NB4 (cell line): ENCODE measurements at regions not wholly inside any gene's neighbourhood (a gene's known extent, or its start where the extent isn't known, plus 50 kb on each side); places are given as distances from the start of the nearest gene placed in this dataset.
"Not testable (repeated sequence)": the region's sequence is repeated elsewhere in the genome, so short reads cannot be mapped to it uniquely, and the experiment has no call there.

Experiments used
- DNase-seq: peaks from one replicate; pipeline ENCODE4 v3.0.0; 2010; ENCODE audit warnings: low read depth
- H3K4me3 ChIP-seq: one replicate; pipeline ENCODE4 v1.5.1; 2011; ENCODE audit warnings: mild to moderate bottlenecking, low read depth, low read length, moderate library complexity
- MYC ChIP-seq: IDR thresholded peaks from 2 replicates; pipeline ENCODE4 v1.6.1; 2011; ENCODE audit warnings: low read depth, low read length
- POLR2A ChIP-seq: IDR thresholded peaks from 2 replicates; pipeline ENCODE4 v1.6.1; 2011; ENCODE audit warnings: mild to moderate bottlenecking; ENCODE audit not compliant: insufficient read length; ENCODE audit errors: extremely low read depth
- TF ChIP-seq, protein P1 (sequence below): IDR thresholded peaks from one replicate; pipeline ENCODE4 v1.5.1; 2012; ENCODE audit warnings: low read depth, low read length
- TF ChIP-seq, protein P2 (sequence below): IDR thresholded peaks from 2 replicates; pipeline ENCODE4 v1.6.1; 2011; ENCODE audit warnings: low read depth, low read length

DNA sequence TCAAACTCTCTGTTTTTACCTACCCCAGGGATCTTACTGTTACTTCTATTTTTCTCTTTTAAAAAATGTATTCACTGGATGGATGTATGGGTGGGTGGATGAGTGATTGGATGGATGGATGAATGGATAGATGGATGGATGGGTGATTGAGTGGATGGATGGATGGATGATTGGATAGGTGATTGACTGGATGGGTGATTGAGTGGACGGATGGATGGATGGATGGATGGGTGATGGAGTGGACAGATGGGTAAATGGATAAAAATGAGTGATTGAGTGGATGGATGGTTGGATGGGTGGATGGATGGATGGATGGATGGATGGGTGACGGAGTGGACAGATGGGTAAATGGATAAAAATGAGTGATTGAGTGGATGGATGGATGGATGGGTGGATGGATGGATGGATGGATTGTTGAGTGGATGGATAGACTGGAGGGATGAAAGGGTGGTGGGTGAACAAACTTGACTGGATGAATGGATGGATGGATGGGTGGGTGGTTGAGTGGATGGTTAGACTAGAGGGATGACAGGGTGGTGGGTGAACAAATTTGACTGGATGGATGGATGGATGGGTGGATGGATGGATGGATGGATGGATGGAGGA, 118.0 kb upstream of the ZBTB40 start:
- DNase-seq = no peak
- H3K4me3 ChIP-seq = no peak overlapping the region
- TF ChIP-seq MYC (no peak), POLR2A (no peak)
- TF ChIP-seq, protein P1, sequence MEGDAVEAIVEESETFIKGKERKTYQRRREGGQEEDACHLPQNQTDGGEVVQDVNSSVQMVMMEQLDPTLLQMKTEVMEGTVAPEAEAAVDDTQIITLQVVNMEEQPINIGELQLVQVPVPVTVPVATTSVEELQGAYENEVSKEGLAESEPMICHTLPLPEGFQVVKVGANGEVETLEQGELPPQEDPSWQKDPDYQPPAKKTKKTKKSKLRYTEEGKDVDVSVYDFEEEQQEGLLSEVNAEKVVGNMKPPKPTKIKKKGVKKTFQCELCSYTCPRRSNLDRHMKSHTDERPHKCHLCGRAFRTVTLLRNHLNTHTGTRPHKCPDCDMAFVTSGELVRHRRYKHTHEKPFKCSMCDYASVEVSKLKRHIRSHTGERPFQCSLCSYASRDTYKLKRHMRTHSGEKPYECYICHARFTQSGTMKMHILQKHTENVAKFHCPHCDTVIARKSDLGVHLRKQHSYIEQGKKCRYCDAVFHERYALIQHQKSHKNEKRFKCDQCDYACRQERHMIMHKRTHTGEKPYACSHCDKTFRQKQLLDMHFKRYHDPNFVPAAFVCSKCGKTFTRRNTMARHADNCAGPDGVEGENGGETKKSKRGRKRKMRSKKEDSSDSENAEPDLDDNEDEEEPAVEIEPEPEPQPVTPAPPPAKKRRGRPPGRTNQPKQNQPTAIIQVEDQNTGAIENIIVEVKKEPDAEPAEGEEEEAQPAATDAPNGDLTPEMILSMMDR = no peak
- TF ChIP-seq, protein P2, sequence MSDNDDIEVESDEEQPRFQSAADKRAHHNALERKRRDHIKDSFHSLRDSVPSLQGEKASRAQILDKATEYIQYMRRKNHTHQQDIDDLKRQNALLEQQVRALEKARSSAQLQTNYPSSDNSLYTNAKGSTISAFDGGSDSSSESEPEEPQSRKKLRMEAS = no peak

DNA sequence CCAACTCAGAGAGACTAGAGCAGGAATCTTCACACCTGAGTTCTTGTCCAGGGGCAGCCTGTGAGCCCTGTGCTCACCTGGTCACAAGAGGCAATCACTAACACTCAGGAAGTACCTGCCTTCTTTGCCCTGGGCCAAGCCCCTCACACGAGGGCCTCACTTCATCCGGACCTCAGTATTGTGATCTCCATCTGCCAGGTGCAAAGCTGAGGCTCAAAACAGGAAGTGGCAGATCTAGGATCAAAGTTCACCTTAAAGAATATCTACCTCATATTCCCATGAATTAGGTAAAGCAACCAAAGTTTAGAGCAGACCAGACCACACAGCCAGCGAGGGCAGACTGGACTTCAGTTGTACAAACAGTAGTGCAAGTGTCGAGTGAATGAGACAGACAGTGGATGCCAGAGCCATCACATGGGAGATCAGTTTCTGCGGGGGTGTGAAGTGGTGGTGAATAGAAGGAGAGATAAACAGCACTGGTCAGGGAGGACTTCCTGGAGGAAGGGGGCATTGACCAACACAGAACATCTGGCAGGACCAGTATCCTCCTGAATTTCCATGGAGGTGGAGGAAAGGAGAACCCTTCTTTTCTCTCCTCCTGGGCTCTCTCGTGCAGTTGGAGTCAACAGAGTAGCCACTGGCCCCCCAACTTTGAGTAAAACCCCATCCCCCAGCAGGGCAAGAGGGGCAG, 116.6 kb upstream of the ZBTB40 start:
- TF ChIP-seq, protein P2 = no peak
- TF ChIP-seq POLR2A = no peak
- TF ChIP-seq MYC = no peak
- TF ChIP-seq, protein P1 = no peak
- no peak for DNase-seq
- no peak overlapping the region for H3K4me3 ChIP-seq

DNA sequence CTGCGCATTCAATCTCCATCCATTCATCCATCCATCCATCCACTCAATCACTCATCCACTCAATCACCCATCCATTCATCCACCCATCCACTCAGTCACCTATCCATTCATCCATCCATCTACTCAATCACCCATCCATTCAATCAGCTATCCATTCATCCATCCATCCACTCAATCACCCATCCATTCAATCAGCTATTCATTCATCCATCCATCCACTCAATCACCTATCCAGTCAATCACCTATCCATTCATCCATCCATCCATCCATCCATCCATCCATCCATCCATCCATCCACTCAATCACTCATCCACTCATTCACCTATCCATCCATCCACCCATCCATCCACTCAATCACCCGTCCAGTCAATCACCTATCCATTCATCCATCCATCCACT, 115.4 kb upstream of the ZBTB40 start:
- H3K4me3 ChIP-seq, DNase-seq: not testable (repeated sequence)

DNA sequence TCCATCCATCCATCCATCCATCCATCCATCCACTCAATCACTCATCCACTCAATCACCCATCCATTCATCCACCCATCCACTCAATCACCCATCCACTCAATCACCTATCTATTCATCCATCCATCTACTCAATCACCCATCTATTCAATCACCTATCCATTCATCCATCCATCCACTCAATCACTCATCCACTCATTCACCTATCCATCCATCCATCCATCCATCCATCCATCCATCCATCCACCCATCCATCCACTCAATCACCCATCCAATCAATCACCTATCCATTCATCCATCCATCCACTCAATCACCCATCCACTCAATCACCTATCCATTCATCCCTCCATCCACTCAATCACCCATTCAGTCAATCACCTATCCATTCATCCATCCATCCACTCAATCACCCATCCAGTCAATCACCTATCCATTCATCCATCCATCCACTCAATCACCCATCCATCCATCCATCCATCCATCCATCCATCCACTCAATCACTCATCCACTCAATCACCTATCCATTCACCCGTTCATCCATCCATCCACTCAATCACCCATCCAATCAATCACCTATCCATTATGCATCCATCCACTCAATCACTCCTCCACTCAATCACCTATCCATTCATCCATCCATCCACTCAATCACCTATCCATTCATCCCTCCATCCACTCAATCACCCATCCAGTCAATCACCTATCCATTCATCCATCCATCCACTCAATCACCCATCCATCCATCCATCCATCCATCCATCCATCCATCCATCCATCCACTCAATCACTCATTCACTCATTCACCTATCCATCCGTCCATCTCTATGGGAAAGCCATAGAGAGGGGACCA, 114.7 kb upstream of the ZBTB40 start:
- not testable (repeated sequence) for DNase-seq, H3K4me3 ChIP-seq

DNA sequence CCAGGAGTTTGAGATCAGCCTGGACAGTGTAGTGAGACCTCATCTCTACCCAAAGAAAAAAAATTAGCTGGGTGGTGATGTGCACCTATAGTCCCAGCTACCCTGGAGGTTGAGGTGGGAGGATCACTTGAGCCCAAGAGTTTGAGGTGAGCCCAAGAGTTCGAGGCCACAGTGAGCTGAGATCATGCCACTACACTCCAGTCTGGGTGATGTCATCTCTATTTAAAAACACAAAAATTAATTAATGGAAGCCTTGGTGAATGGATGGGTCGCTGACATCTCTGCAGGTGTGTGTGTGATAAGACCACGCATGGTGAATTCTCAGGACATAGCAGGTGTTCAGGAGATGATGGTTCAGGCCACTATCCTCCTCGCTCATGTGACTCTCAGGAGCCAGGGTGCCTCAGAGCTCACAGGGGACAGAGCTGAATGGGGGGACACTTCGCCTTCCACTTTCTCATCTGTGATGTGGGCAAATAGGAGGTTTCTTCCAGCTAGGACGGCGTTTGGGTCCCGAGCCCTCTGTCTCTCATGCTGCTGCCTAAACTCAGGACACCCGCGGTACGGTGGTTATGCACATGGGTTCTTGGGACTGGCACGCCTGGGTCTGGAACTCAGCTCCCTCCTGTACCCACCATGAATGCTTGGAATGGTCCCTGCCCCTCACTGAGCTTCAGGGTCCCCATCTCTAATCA, 113.4 kb upstream of the ZBTB40 start:
- TF ChIP-seq POLR2A (no peak), MYC (no peak)
- no peak for DNase-seq
- H3K4me3 ChIP-seq = no peak overlapping the region

DNA sequence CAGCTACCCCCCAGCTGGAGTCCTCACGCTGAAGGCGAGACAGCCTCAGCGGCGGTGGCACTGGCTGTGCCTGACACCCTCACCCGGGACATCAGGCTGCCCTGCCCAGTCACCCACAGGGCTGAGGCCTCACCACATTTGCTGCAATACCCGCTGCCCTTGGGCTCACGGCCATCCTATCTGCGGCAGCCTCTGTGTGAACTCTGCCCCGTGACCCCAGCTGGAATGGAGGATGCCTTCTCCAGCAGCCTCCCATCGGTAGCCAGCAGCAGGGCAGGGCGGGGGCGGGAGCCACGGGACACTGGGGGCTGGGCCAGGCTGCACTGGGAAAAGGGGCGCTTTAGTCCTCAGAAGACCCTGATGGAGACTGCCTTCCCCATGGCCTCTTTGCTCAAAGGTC, 112.4 kb upstream of the ZBTB40 start:
- TF ChIP-seq, protein P2 = no peak
- TF ChIP-seq, protein P1 = no peak
- TF ChIP-seq MYC (no peak), POLR2A (no peak)
- H3K4me3 ChIP-seq = no peak overlapping the region
- DNase-seq = no peak

DNA sequence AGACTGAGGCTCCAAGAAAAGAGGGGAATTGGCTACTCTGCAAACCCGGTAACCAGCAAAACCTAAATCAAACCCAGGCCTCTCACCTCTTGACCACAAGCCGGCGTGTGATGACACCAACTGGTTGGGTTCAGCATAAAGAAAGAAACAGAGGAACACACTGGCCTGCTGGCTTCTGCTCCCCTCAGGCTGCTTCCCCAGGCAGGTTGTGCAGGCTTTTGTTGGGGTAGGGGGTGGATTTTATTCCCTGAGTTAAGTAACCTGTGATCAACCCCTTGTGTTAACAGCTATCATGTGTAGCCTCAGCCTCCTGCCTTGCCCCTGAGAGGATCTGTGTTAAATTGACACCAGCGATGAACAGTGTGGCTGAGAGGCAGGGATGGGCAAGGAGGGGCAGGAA, 111.6 kb upstream of the ZBTB40 start:
- no peak overlapping the region for H3K4me3 ChIP-seq
- TF ChIP-seq MYC = no peak
- TF ChIP-seq POLR2A = no peak
- TF ChIP-seq, protein P1 = no peak
- no peak for DNase-seq
